ENCODE measurements at regions not wholly inside any gene's neighbourhood (a gene's known extent, or its start where the extent isn't known, plus 50 kb on each side); places are given as distances from the start of the nearest gene placed in this dataset.

DNA sequence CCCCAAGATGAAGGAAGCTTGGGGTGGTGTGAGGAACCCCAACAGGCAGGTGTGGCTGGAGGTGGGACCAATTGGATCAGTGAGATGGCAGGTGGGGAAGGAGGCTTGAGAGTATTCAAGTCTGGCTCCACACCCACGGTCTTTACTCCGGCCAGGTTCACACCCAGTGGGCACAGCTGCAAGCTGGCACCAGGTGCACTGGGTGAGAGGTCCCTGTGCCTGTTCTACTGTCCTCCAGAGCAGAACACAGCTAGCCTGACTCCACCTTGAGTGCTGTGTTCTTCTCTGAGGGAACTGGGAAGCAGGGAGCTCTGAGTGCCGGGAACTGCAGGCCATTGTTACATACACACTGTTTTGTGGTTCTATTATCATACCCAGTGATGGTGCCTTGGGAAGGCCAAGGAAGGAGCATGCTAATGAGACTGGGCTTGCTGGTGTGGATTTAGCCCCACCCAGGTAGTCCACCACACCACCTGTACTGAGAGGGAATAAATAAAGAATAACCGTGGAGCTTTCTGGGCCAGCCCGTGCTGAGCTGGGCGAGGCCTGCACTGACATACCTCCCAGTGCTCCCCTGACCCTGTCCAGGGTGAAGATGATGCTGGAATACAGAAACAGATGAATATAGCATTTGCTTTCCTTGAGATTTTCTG lies 93.4 kb downstream of the ABHD5 start:
- H3K9me3 Mint-ChIP-seq = no peaks in the 10 kb centered on the region

GRCh38 chr3:43784640-43785011 lies 93.9 kb downstream of the ABHD5 start:
- Mint-ChIP-seq H3K27ac (no peak overlapping the region), H3K27me3 (no peaks in the 10 kb centered on the region), H3K36me3 (ENCODE audit: low read depth) (no peaks in the 10 kb centered on the region), H3K4me3 (no peak overlapping the region), H3K9me3 (no peaks in the 10 kb centered on the region), H3K4me1 (ENCODE audit: low read depth) (no peaks in the 10 kb centered on the region)

More for the DNA sequence above, 93.4 kb downstream of the ABHD5 start:
- no peak overlapping the region for H3K4me3 Mint-ChIP-seq
- no peaks in the 10 kb centered on the region for H3K27me3 Mint-ChIP-seq
- H3K4me1 Mint-ChIP-seq (ENCODE audit: low read depth) = no peaks in the 10 kb centered on the region
- no peaks in the 10 kb centered on the region for H3K36me3 Mint-ChIP-seq (ENCODE audit: low read depth)
- H3K27ac Mint-ChIP-seq = no peak overlapping the region

DNA sequence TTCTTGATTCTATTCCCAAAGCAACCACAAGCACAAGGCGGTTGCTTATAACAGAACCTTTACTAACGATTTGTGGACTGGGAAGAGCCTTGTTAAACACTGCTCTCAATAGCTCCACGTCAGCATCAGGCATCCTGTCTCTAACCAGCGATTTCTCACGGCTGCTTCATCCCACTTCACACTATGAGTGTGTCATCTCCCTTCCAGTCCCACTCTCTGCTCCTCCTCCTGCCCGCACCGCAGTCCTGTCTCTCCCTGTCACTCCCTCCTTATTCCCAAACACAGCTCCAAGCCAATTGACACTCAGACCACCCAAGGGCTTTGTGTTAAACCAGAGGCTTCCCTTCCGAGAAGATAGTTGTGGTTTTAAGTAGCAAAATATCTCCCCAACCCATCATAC lies 94.8 kb downstream of the ABHD5 start:
- no peaks in the 10 kb centered on the region for H3K9me3 Mint-ChIP-seq
- no peaks in the 10 kb centered on the region for H3K36me3 Mint-ChIP-seq (ENCODE audit: low read depth)
- H3K27me3 Mint-ChIP-seq = no peaks in the 10 kb centered on the region
- H3K27ac Mint-ChIP-seq = no peak overlapping the region
- no peaks in the 10 kb centered on the region for H3K4me1 Mint-ChIP-seq (ENCODE audit: low read depth)
- H3K4me3 Mint-ChIP-seq = no peak overlapping the region

GRCh38 chr3:43786102-43786501 lies 95.4 kb downstream of the ABHD5 start:
- H3K36me3 Mint-ChIP-seq (ENCODE audit: low read depth) = no peaks in the 10 kb centered on the region
- H3K27me3 Mint-ChIP-seq = no peaks in the 10 kb centered on the region
- no peaks in the 10 kb centered on the region for H3K9me3 Mint-ChIP-seq
- no peak overlapping the region for H3K27ac Mint-ChIP-seq
- H3K4me3 Mint-ChIP-seq = no peak overlapping the region
- H3K4me1 Mint-ChIP-seq (ENCODE audit: low read depth) = no peaks in the 10 kb centered on the region

GRCh38 chr3:43786526-43787305 lies 96.0 kb downstream of the ABHD5 start:
- H3K36me3 Mint-ChIP-seq (ENCODE audit: low read depth) = no peaks in the 10 kb centered on the region
- H3K4me3 Mint-ChIP-seq = no peak overlapping the region
- no peaks in the 10 kb centered on the region for H3K9me3 Mint-ChIP-seq
- no peak overlapping the region for H3K27ac Mint-ChIP-seq
- H3K4me1 Mint-ChIP-seq (ENCODE audit: low read depth) = no peaks in the 10 kb centered on the region
- H3K27me3 Mint-ChIP-seq = no peaks in the 10 kb centered on the region

DNA sequence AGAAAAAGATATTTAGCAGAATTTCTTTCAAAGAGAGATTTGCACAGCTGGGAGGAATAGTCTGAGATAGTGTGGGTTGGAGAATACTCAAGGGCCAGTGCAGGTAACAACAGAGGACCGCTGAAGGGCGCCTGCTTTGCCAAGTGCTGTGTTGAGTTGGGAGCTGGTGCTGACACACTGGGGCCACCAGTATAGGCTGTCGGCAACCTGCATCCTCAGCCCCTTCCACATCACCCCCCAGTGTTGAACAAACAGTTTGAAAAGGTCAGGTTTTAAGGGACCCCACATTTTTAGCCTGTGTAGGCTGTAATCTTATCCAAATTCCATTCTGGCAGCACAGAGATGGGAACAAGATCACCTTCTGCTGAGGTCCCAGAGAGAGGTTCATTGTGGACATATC lies 96.6 kb downstream of the ABHD5 start:
- no peaks in the 10 kb centered on the region for H3K4me1 Mint-ChIP-seq (ENCODE audit: low read depth)

GRCh38 chr3:43789028-43789427 lies 98.3 kb downstream of the ABHD5 start:
- Mint-ChIP-seq H3K4me1 (ENCODE audit: low read depth) (no peaks in the 10 kb centered on the region), H3K4me3 (no peak overlapping the region), H3K9me3 (no peaks in the 10 kb centered on the region), H3K27ac (no peak overlapping the region), H3K27me3 (no peaks in the 10 kb centered on the region), H3K36me3 (ENCODE audit: low read depth) (no peaks in the 10 kb centered on the region)

More for the DNA sequence above, 96.6 kb downstream of the ABHD5 start:
- no peaks in the 10 kb centered on the region for H3K27me3 Mint-ChIP-seq
- no peak overlapping the region for H3K4me3 Mint-ChIP-seq
- H3K36me3 Mint-ChIP-seq (ENCODE audit: low read depth) = no peaks in the 10 kb centered on the region
- no peaks in the 10 kb centered on the region for H3K9me3 Mint-ChIP-seq
- H3K27ac Mint-ChIP-seq = no peak overlapping the region

DNA sequence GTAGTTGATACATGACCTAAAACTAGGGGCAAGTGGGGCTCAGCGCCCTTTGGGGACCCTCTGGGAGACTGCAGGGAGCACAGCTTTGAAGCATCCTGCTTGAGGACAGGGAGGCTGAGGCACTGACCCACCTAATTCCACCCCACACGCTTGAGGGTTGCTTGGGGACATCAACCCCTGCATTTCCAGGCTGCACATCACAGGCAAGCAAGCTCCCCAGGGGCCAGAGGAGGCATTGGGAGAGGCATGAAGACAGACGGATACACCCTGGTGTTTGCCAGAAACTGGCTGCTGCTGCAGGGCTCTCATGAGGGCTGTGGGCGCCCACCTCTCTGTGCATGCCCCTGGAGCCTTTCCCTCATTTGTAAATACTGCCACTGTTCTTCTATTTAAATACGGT lies 99.3 kb downstream of the ABHD5 start:
- Mint-ChIP-seq H3K9me3 (no peaks in the 10 kb centered on the region), H3K27ac (no peak overlapping the region), H3K36me3 (ENCODE audit: low read depth) (no peaks in the 10 kb centered on the region), H3K27me3 (no peaks in the 10 kb centered on the region), H3K4me3 (no peak overlapping the region), H3K4me1 (ENCODE audit: low read depth) (no peaks in the 10 kb centered on the region)

GRCh38 chr3:43790476-43790875 lies 99.7 kb downstream of the ABHD5 start:
- Mint-ChIP-seq H3K4me1 (ENCODE audit: low read depth) (no peaks in the 10 kb centered on the region), H3K36me3 (ENCODE audit: low read depth) (no peaks in the 10 kb centered on the region), H3K4me3 (no peak overlapping the region), H3K27me3 (no peaks in the 10 kb centered on the region), H3K27ac (no peak overlapping the region), H3K9me3 (no peaks in the 10 kb centered on the region)

GRCh38 chr3:43791246-43791645 lies 100.5 kb downstream of the ABHD5 start:
- Mint-ChIP-seq H3K27ac (no peak overlapping the region), H3K4me1 (ENCODE audit: low read depth) (no peaks in the 10 kb centered on the region)

DNA sequence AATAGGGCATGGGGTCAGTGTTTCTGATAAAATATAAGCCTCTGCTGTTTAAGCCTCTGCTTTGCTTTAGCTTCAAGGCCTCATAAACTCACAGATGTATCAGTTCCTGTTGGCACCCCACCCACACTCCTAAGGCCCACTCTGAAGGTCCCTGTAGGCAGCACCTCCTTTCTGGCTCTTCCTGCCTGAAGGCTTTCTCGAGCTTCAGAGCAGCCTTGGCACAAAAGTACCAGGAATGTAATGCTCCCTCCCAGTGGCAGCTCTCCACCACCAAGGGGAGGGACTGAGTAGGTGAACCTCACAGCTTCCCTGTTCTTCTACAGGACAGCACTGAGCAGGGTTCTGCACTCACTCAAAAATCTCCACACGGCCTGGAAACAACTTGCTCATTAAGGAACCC lies 102.2 kb downstream of the ABHD5 start:
- no peaks in the 10 kb centered on the region for H3K9me3 Mint-ChIP-seq
- H3K4me1 Mint-ChIP-seq (ENCODE audit: low read depth) = no peaks in the 10 kb centered on the region
- no peaks in the 10 kb centered on the region for H3K36me3 Mint-ChIP-seq (ENCODE audit: low read depth)
- no peak overlapping the region for H3K27ac Mint-ChIP-seq
- no peak overlapping the region for H3K4me3 Mint-ChIP-seq
- peaks cover 5% of the 10 kb centered on the region for H3K27me3 Mint-ChIP-seq

More at GRCh38 chr3:43791246-43791645, 100.5 kb downstream of the ABHD5 start:
- H3K4me3 Mint-ChIP-seq = no peak overlapping the region
- no peaks in the 10 kb centered on the region for H3K36me3 Mint-ChIP-seq (ENCODE audit: low read depth)
- peaks cover 5% of the 10 kb centered on the region for H3K27me3 Mint-ChIP-seq
- no peaks in the 10 kb centered on the region for H3K9me3 Mint-ChIP-seq

DNA sequence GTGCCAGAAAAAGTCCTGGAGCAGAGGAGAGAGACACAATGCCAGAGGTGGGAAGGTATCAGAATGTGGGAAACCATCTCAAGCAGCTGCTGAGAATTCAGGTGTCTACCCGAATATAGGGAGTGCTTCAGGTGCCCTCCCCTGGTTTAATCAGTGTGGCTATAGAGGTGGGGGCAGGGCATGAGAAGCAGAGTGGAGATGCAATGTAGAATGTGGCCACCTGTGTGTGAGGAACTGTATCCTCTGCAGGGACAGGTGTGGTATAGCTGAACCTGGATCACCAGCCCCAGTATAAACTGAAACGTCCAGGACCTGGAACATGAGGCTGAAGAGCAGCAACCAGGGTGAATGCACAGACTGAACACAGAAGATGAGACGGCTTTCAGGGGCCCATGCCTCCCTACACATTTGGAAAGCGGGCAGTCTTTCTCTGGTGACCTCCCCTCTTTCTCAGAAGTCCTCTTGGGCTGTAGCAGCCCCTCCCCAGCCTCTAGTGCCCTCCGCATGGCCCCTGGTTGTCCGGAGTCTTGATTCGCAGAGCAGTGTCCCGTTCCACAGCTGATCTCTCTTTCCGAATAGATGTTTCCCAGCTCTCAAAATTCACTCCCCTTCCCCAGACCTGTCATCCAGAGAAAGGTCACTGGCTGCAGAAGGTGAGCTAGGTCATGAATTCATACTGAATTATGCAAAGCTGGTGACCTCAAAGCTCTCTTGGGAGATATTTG lies 103.1 kb downstream of the ABHD5 start:
- Mint-ChIP-seq H3K27ac (no peak overlapping the region), H3K4me3 (no peak overlapping the region), H3K27me3 (peaks cover 9% of the 10 kb centered on the region), H3K4me1 (ENCODE audit: low read depth) (no peaks in the 10 kb centered on the region), H3K9me3 (no peaks in the 10 kb centered on the region), H3K36me3 (ENCODE audit: low read depth) (no peaks in the 10 kb centered on the region)

DNA sequence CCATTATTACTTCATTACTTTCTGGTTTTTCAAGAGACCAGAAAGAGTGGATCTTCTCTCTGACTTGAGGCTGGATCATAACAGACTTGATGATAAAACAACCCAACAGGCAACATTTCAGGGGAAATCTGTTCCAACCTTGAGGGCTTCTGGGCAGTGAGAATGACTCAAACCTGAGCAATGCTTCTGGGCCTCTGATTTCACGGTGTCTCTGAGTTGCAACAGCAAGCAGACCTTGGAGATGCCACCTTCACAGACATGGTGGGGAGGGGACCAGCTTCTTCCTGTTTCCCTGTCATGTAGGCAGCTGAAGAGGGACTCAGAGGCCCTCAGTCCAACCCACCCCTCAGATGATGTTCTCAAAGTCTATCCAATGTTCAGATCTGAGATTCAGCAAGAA lies 104.0 kb downstream of the ABHD5 start:
- H3K27ac Mint-ChIP-seq = no peak overlapping the region
- H3K27me3 Mint-ChIP-seq = peaks cover 9% of the 10 kb centered on the region
- no peak overlapping the region for H3K4me3 Mint-ChIP-seq
- H3K9me3 Mint-ChIP-seq = no peaks in the 10 kb centered on the region
- no peaks in the 10 kb centered on the region for H3K36me3 Mint-ChIP-seq (ENCODE audit: low read depth)
- H3K4me1 Mint-ChIP-seq (ENCODE audit: low read depth) = no peaks in the 10 kb centered on the region

GRCh38 chr3:43795491-43795890 lies 104.8 kb downstream of the ABHD5 start:
- H3K4me1 Mint-ChIP-seq (ENCODE audit: low read depth) = no peaks in the 10 kb centered on the region
- peaks cover 9% of the 10 kb centered on the region for H3K27me3 Mint-ChIP-seq
- peaks cover 4% of the 10 kb centered on the region for H3K9me3 Mint-ChIP-seq
- H3K36me3 Mint-ChIP-seq (ENCODE audit: low read depth) = no peaks in the 10 kb centered on the region
- H3K4me3 Mint-ChIP-seq = no peak overlapping the region
- H3K27ac Mint-ChIP-seq = no peak overlapping the region

GRCh38 chr3:43796041-43796596 lies 105.4 kb downstream of the ABHD5 start:
- Mint-ChIP-seq H3K27me3 (peaks cover 9% of the 10 kb centered on the region), H3K27ac (no peak overlapping the region), H3K4me3 (no peak overlapping the region), H3K9me3 (peaks cover 4% of the 10 kb centered on the region), H3K36me3 (ENCODE audit: low read depth) (no peaks in the 10 kb centered on the region), H3K4me1 (ENCODE audit: low read depth) (no peaks in the 10 kb centered on the region)
